Osteoblast (primary cell): ENCODE measurements at regions not wholly inside any gene's neighbourhood (a gene's known extent, or its start where the extent isn't known, plus 50 kb on each side); places are given as distances from the start of the nearest gene placed in this dataset.

Experiments used
- DNase-seq: peaks from one replicate; pipeline ENCODE4 v3.0.0; 2011; ENCODE audit warnings: low spot score, mixed read lengths; ENCODE audit not compliant: insufficient read length; ENCODE audit errors: missing footprints
- H2AFZ ChIP-seq: 2 replicates; pipeline ENCODE4 v1.6.0; 2011; ENCODE audit warnings: mild to moderate bottlenecking, low read length
- H3K27ac ChIP-seq: 2 replicates; pipeline ENCODE4 v1.5.1; 2011; ENCODE audit warnings: mild to moderate bottlenecking, low read depth, low read length, moderate library complexity
- H3K27me3 ChIP-seq: 2 replicates; pipeline ENCODE4 v1.6.0; 2012; ENCODE audit warnings: mild to moderate bottlenecking, control low read depth, inconsistent platforms, low read length, moderate library complexity; ENCODE audit not compliant: insufficient read depth
- H3K36me3 ChIP-seq: 2 replicates; pipeline ENCODE4 v1.5.1; 2011; ENCODE audit warnings: mild to moderate bottlenecking, low read length, control low read depth, moderate library complexity; ENCODE audit not compliant: insufficient read depth
- H3K4me1 ChIP-seq: 2 replicates; pipeline ENCODE4 v1.5.1; 2011; ENCODE audit warnings: mild to moderate bottlenecking, low read length, control low read depth, moderate library complexity; ENCODE audit not compliant: insufficient read depth
- H3K4me2 ChIP-seq: 2 replicates; pipeline ENCODE4 v1.6.0; 2011; ENCODE audit warnings: mild to moderate bottlenecking, low read length; ENCODE audit not compliant: insufficient read depth
- H3K4me3 ChIP-seq: fragments of 200-600 bp; sonication (generic); 3 replicates; pipeline ENCODE4 v1.5.1; 2012; ENCODE audit warnings: mild to moderate bottlenecking, low read length, inconsistent platforms; ENCODE audit not compliant: insufficient read depth
- H3K79me2 ChIP-seq: 2 replicates; pipeline ENCODE4 v1.6.0; 2012; ENCODE audit warnings: mild to moderate bottlenecking, low read length, control low read depth, inconsistent platforms; ENCODE audit not compliant: insufficient read depth
- H3K9me3 ChIP-seq: 2 replicates; pipeline ENCODE4 v1.5.1; 2011; ENCODE audit warnings: low read depth, low read length, control low read depth
- H4K20me1 ChIP-seq: 2 replicates; pipeline ENCODE4 v1.6.0; 2012; ENCODE audit warnings: mild to moderate bottlenecking, low read length, control low read depth; ENCODE audit not compliant: insufficient read depth
- CTCF ChIP-seq: IDR thresholded peaks from 2 replicates; pipeline ENCODE4 v1.5.1; 2011; ENCODE audit warnings: mild to moderate bottlenecking, low read depth, low read length, moderate library complexity; ENCODE audit errors: extremely low read depth

- Histone ChIP-seq H2AFZ (no peak overlapping the region), H3K79me2 (no peaks in the 10 kb centered on the region), H3K27ac (no peak overlapping the region), H3K9me3 (no peaks in the 10 kb centered on the region), H3K4me2 (no peak overlapping the region), H3K36me3 (no peaks in the 10 kb centered on the region), H3K27me3 (peaks cover 6% of the 10 kb centered on the region), H3K4me3 (no peak overlapping the region), H4K20me1 (no peaks in the 10 kb centered on the region), H3K4me1 (no peaks in the 10 kb centered on the region)
- DNase-seq: peak; percentile 83
- no peak for TF ChIP-seq CTCF
Measured at GRCh38 chr2:8587920-8588830, 93.7 kb upstream of the ID2 start.

DNA sequence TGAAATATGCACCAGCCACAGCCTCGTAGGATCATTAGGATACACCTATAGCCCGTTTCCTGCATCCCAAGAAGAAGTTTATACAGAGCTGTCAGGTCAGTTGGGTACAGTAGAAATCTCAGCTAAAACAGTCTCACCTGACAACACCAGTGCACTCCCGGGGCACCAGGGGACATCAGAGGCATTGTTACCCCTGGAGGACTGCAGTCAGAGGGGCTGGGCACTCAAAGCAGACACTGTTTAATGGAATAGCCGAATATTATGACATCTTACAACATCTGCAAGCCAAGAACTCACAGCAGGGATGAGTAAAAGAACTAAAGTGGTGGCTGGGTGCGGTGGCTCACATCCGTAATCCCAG lies 93.0 kb upstream of the ID2 start:
- TF ChIP-seq CTCF: no peak

DNA sequence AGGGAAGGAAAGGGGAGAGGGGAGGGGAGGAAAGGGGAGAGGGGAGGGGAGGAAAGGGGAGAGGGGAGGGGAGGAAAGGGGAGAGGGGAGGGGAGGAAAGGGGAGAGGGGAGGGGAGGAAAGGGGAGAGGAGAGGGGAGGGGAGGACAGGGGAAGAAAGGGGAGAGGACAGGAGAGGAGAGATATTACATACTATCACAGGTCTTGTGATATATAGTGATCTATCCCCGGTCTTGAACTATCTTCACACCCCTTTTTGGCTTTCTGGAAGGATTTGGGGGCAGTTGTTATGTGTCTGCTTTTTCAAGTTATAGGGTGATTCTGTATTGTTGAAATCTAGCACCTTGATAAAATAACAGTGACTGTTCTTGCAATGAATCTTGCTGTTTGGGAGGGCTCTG lies 92.1 kb upstream of the ID2 start:
- Histone ChIP-seq H3K27ac (no peak overlapping the region), H3K9me3 (no peaks in the 10 kb centered on the region), H3K27me3 (peaks cover 6% of the 10 kb centered on the region), H4K20me1 (no peaks in the 10 kb centered on the region), H3K79me2 (no peaks in the 10 kb centered on the region), H2AFZ (no peak overlapping the region), H3K4me3 (no peak overlapping the region), H3K4me2 (no peak overlapping the region), H3K4me1 (peaks cover 6% of the 10 kb centered on the region), H3K36me3 (no peaks in the 10 kb centered on the region)
- TF ChIP-seq CTCF: no peak
- DNase-seq: peak; percentile 32

More for the DNA sequence above, 93.0 kb upstream of the ID2 start:
- Histone ChIP-seq H2AFZ (no peak overlapping the region), H3K36me3 (no peaks in the 10 kb centered on the region), H3K4me1 (no peaks in the 10 kb centered on the region), H3K4me3 (no peak overlapping the region), H3K27me3 (peaks cover 6% of the 10 kb centered on the region), H3K79me2 (no peaks in the 10 kb centered on the region), H3K4me2 (no peak overlapping the region), H3K9me3 (no peaks in the 10 kb centered on the region), H3K27ac (no peak overlapping the region), H4K20me1 (no peaks in the 10 kb centered on the region)
- no peak for DNase-seq

DNA sequence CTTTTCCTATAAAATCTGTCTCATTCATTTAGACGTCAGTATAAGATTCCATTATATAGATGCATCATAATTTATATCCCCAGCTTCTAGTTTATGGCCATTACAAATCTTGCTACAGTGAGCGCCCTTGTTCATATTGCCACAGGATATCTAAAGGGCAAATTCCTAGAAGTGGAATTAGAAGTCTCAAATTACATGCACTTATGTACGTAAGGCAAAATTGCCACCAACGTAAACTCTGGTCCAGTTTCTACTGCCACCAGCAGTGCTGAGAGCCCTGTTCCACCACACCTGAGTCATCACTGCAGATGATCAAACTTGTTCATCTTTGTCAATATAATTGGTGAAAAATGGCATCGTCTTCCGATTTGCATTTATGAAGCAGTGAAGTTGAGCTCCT lies 90.9 kb upstream of the ID2 start:
- no peak for DNase-seq
- Histone ChIP-seq H2AFZ (no peak overlapping the region), H3K9me3 (no peaks in the 10 kb centered on the region), H3K36me3 (no peaks in the 10 kb centered on the region), H3K4me2 (no peak overlapping the region), H3K4me3 (no peak overlapping the region), H3K79me2 (no peaks in the 10 kb centered on the region), H3K27me3 (peaks cover 6% of the 10 kb centered on the region), H4K20me1 (no peaks in the 10 kb centered on the region), H3K27ac (no peak overlapping the region), H3K4me1 (peaks cover 8% of the 10 kb centered on the region)
- TF ChIP-seq CTCF: no peak
